PC-9 (cell line): ENCODE measurements at regions not wholly inside any gene's neighbourhood (a gene's known extent, or its start where the extent isn't known, plus 50 kb on each side); places are given as distances from the start of the nearest gene placed in this dataset.

ENCODE experiments used
- BruUV-seq: library from RNA; stranded (reverse); fragments of 400-500 nt; replicated peaks from 2 replicates; lab custom pipeline; 2021; lab: Mats Ljungman, UMichigan
- CTCF ChIA-PET: fragments of 300-600 bp; sonication (Branson Sonifier 250); formaldehyde crosslinking; loops from one replicate; lab custom pipeline; 2022; ENCODE audit warnings: antibody characterized with exemption; lab: Charles Lee
- POLR2A ChIA-PET: fragments of 300-600 bp; sonication (Branson Sonifier 250); formaldehyde crosslinking; loops from one replicate; lab custom pipeline; 2022; ENCODE audit warnings: antibody characterized with exemption; ENCODE audit not compliant: unreplicated experiment; lab: Charles Lee
- DNase-seq, 2 experiments: peaks; one replicate each; pipeline versions ENCODE4 v3.0.0 to v3.0.0-alpha.2; 2015 to 2022; ENCODE audit warnings: mixed read lengths in 1 of 2
- H2AFZ ChIP-seq: fragments of 200-600 bp; sonication (generic); 2 replicates; pipeline ENCODE4 v1.8.1; 2017; ENCODE audit warnings: antibody characterized with exemption
- H3F3A ChIP-seq: fragments of 200-600 bp; sonication (generic); 2 replicates; pipeline ENCODE4 v1.8.1; 2017; ENCODE audit warnings: antibody characterized with exemption, mild to moderate bottlenecking, low read depth; ENCODE audit not compliant: insufficient read depth
- H3K27ac ChIP-seq: fragments of 200-600 bp; sonication (generic); 2 replicates; pipeline ENCODE4 v1.6.1; 2016; ENCODE audit warnings: mixed run types
- H3K27me3 ChIP-seq: fragments of 200-600 bp; sonication (generic); 2 replicates; pipeline ENCODE4 v1.6.1; 2016; ENCODE audit warnings: low read depth, mixed run types; ENCODE audit not compliant: insufficient read depth
- H3K36me3 ChIP-seq: fragments of 200-600 bp; sonication (generic); 2 replicates; pipeline ENCODE4 v1.6.1; 2016; ENCODE audit warnings: low read depth, mixed run types
- H3K4me1 ChIP-seq: fragments of 200-600 bp; sonication (generic); replicated peaks from 2 replicates; pipeline ENCODE4 v1.6.1; 2016; ENCODE audit warnings: mixed run types; ENCODE audit not compliant: insufficient read depth
- H3K4me2 ChIP-seq: fragments of 200-600 bp; sonication (generic); 2 replicates; pipeline ENCODE4 v1.6.1; 2017; ENCODE audit warnings: mixed run types
- H3K4me3 ChIP-seq: fragments of 200-600 bp; sonication (generic); 2 replicates; pipeline ENCODE4 v1.6.1; 2016; ENCODE audit warnings: mixed run types
- H3K79me2 ChIP-seq: fragments of 200-600 bp; sonication (generic); 2 replicates; pipeline ENCODE4 v1.6.1; 2017; ENCODE audit warnings: low read depth, mixed run types
- H3K9me2 ChIP-seq: fragments of 200-600 bp; sonication (generic); 2 replicates; pipeline ENCODE4 v1.8.1; 2017; ENCODE audit warnings: mild to moderate bottlenecking; ENCODE audit not compliant: insufficient read depth
- H3K9me3 ChIP-seq: fragments of 200-600 bp; sonication (generic); 2 replicates; pipeline ENCODE4 v1.8.1; 2016; ENCODE audit warnings: low read depth; ENCODE audit not compliant: insufficient read depth
- H4K20me1 ChIP-seq: fragments of 200-600 bp; sonication (generic); 2 replicates; pipeline ENCODE4 v1.8.1; 2017; ENCODE audit not compliant: insufficient read depth
- EZH2 ChIP-seq: fragments of 200-600 bp; sonication (generic); IDR thresholded peaks from 2 replicates; pipeline ENCODE4 v1.8.0; 2017; ENCODE audit warnings: antibody characterized with exemption, low read depth
- intact Hi-C: fragments of 100-400 bp; cut with micrococcal nuclease; formaldehyde crosslinking; loops from one replicate; pipeline ENCODE4 v1.10.0; 2022; ENCODE audit not compliant: unreplicated experiment
- TF ChIP-seq, protein P1 (sequence below): fragments of 200-600 bp; sonication (generic); conservative IDR thresholded peaks from 2 replicates; pipeline ENCODE4 v1.6.1; 2017; ENCODE audit warnings: mixed run types, antibody characterized with exemption, mild to moderate bottlenecking, moderate library complexity

DNA sequence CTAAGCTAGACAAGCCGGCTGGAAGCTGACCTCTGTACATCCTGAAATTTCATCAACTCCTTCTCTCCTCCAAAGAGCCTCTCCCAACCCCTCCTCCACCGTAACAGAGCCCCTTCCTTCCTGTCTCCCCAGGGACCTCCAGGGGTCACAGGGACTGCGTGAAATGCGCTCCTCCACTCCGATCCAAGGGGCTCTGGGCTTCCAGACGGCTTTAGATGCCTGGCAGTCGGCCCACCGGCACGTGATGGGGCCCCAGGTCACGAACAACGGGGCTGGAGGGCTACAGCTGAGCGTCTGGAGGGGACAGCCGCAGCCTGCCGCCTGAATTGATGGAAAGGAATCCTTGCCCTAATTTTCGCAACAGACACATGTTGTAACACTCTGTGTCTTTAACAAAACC lies 264.1 kb downstream of the MN1 start:
- no TSS peak for BruUV-seq
- DNase-seq: no peak
- no peaks in the 10 kb centered on the region for H3K36me3 ChIP-seq
- ChIA-PET POLR2A (no interaction called here), CTCF (no interaction called here)
- no peak overlapping the region for H3K27ac ChIP-seq
- TF ChIP-seq, protein P1, sequence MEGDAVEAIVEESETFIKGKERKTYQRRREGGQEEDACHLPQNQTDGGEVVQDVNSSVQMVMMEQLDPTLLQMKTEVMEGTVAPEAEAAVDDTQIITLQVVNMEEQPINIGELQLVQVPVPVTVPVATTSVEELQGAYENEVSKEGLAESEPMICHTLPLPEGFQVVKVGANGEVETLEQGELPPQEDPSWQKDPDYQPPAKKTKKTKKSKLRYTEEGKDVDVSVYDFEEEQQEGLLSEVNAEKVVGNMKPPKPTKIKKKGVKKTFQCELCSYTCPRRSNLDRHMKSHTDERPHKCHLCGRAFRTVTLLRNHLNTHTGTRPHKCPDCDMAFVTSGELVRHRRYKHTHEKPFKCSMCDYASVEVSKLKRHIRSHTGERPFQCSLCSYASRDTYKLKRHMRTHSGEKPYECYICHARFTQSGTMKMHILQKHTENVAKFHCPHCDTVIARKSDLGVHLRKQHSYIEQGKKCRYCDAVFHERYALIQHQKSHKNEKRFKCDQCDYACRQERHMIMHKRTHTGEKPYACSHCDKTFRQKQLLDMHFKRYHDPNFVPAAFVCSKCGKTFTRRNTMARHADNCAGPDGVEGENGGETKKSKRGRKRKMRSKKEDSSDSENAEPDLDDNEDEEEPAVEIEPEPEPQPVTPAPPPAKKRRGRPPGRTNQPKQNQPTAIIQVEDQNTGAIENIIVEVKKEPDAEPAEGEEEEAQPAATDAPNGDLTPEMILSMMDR: no peak
- TF ChIP-seq EZH2: no peak
- no peak overlapping the region for H2AFZ ChIP-seq
- no peaks in the 10 kb centered on the region for H4K20me1 ChIP-seq
- H3K9me3 ChIP-seq: no peaks in the 10 kb centered on the region
- no peak overlapping the region for H3K4me3 ChIP-seq
- H3F3A ChIP-seq: no peaks in the 10 kb centered on the region
- intact Hi-C loops: no loop called here
- no peaks in the 10 kb centered on the region for H3K79me2 ChIP-seq
- peak overlapping the region; percentile 22; the same call in 1 of the 2 replicates for H3K4me2 ChIP-seq
- 0 out of 2 replicates have a peak, but pooled peaks cover 8% of the 10 kb centered on the region for H3K4me1 ChIP-seq
- no peaks in the 10 kb centered on the region for H3K27me3 ChIP-seq
- no peaks in the 10 kb centered on the region for H3K9me2 ChIP-seq

DNA sequence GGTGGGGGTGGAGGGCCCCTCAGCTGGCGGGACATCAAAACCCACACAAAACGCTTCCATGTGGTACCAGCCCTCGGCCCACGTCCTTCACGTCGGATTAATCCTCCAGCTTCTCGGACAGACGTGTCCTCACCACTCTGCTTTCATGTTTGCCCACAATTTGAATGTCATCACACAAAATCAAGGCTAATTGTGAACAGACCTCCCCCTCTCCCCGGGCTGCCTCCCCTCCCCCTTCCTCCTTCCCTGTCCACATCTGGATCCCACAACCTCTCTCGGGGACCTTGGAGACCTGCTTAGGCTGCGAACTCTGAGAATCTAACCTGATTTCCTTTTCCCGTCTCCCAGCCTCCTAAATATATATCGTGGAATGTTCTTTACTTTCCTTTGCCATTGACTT lies 262.9 kb downstream of the MN1 start:
- CTCF ChIA-PET: no interaction called here
- no peaks in the 10 kb centered on the region for H3F3A ChIP-seq

DNA sequence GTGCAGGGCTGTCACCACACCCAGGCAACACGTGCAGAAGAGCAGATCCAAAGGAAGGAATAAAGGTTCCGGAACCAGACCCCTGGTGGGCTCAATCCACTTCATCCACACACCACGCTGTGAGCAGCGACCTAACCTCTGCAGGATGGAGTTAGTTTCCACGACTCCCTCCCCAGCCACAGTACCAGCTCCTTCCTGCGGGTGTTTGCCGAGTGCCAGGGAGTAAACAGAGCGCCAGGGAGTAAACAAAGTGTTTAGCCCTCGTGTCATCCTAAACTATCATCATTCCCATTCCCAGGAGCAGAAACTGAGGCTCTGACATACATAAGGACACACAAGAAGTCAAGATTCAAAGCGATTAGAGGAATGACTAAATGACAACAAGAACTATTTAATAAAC lies 261.3 kb downstream of the MN1 start:
- TF ChIP-seq, protein P1: no peak
- TF ChIP-seq EZH2: no peak
- DNase-seq: no peak
- no TSS peak for BruUV-seq
- no peaks in the 10 kb centered on the region for H3F3A ChIP-seq
- intact Hi-C loops: no loop called here
- H3K4me3 ChIP-seq: no peak overlapping the region
- no peak overlapping the region for H2AFZ ChIP-seq
- no peaks in the 10 kb centered on the region for H3K36me3 ChIP-seq
- 0 out of 2 replicates have a peak, but pooled peaks cover 8% of the 10 kb centered on the region for H3K4me1 ChIP-seq
- H3K9me3 ChIP-seq: no peaks in the 10 kb centered on the region
- CTCF ChIA-PET: interaction anchor here (0.7 kb wide), 1 partner anchor 15 kb away, joined by 3 read pairs; no protein-coding TSS in a partner anchor
- no peak overlapping the region for H3K4me2 ChIP-seq
- H4K20me1 ChIP-seq: no peaks in the 10 kb centered on the region
- POLR2A ChIA-PET: interaction anchor here (0.7 kb wide), 1 partner anchor 310 kb away, joined by 4 read pairs; no protein-coding TSS in a partner anchor
- no peaks in the 10 kb centered on the region for H3K79me2 ChIP-seq
- no peaks in the 10 kb centered on the region for H3K27me3 ChIP-seq
- no peaks in the 10 kb centered on the region for H3K9me2 ChIP-seq
- H3K27ac ChIP-seq: no peak overlapping the region

More for the DNA sequence above, 262.9 kb downstream of the MN1 start:
- Histone ChIP-seq H3K27me3 (no peaks in the 10 kb centered on the region), H3K9me3 (no peaks in the 10 kb centered on the region), H3K4me2 (no peak overlapping the region), H3K9me2 (no peaks in the 10 kb centered on the region), H3K27ac (no peak overlapping the region), H3K4me3 (no peak overlapping the region), H3K79me2 (no peaks in the 10 kb centered on the region), H3K4me1 (0 out of 2 replicates have a peak, but pooled peaks cover 8% of the 10 kb centered on the region), H3K36me3 (no peaks in the 10 kb centered on the region), H4K20me1 (no peaks in the 10 kb centered on the region), H2AFZ (no peak overlapping the region)
- DNase-seq: no peak
- TF ChIP-seq, protein P1: no peak
- no peak for TF ChIP-seq EZH2
- intact Hi-C loops: no loop called here
- POLR2A ChIA-PET: no interaction called here
- BruUV-seq: no TSS peak
